GM23338 (cell line): ENCODE measurements at regions not wholly inside any gene's neighbourhood (a gene's known extent, or its start where the extent isn't known, plus 50 kb on each side); places are given as distances from the start of the nearest gene placed in this dataset.

ENCODE experiments used
- ATAC-seq: fragments of 200-7000 bp; cut with Tn5 transposase; 3 replicates; pipeline ENCODE4 v1.9.1; 2020
- DNase-seq: peaks from one replicate; pipeline ENCODE4 v3.0.0-alpha.2; 2015; ENCODE audit warnings: low spot score
- H2AFZ ChIP-seq: fragments of 200-600 bp; sonication (generic); 2 replicates; pipeline ENCODE4 v1.8.0; 2016; ENCODE audit warnings: antibody characterized with exemption, mild to moderate bottlenecking, moderate library complexity
- H3F3A ChIP-seq: fragments of 200-600 bp; sonication (generic); replicated peaks from 2 replicates; pipeline ENCODE4 v1.8.0; 2017; ENCODE audit warnings: antibody characterized with exemption, mixed run types, low read depth
- H3K27ac ChIP-seq: fragments of 200-600 bp; sonication (generic); 2 replicates; pipeline ENCODE4 v1.6.1; 2016; ENCODE audit warnings: low read depth
- H3K27me3 ChIP-seq: fragments of 200-600 bp; sonication (generic); 2 replicates; pipeline ENCODE4 v1.8.0; 2016; ENCODE audit warnings: mild to moderate bottlenecking, mixed run types, moderate library complexity; ENCODE audit not compliant: insufficient read depth
- H3K36me3 ChIP-seq: fragments of 200-600 bp; sonication (generic); 2 replicates; pipeline ENCODE4 v1.8.0; 2016; ENCODE audit warnings: mild to moderate bottlenecking; ENCODE audit not compliant: insufficient read depth
- H3K4me1 ChIP-seq: fragments of 200-600 bp; sonication (generic); 2 replicates; pipeline ENCODE4 v1.8.0; 2016; ENCODE audit warnings: mild to moderate bottlenecking, moderate library complexity; ENCODE audit not compliant: insufficient read depth
- H3K4me2 ChIP-seq: fragments of 200-600 bp; sonication (generic); 2 replicates; pipeline ENCODE4 v1.7.1; 2017; ENCODE audit warnings: mixed run types
- H3K4me3 ChIP-seq: fragments of 200-600 bp; sonication (generic); 2 replicates; pipeline ENCODE4 v1.6.1; 2016; ENCODE audit warnings: mixed run types
- H3K79me2 ChIP-seq: fragments of 200-600 bp; sonication (generic); replicated peaks from 2 replicates; pipeline ENCODE4 v1.8.0; 2017; ENCODE audit warnings: mild to moderate bottlenecking; ENCODE audit not compliant: insufficient read depth
- H3K9me2 ChIP-seq: fragments of 200-600 bp; sonication (generic); 2 replicates; pipeline ENCODE4 v1.8.0; 2017; ENCODE audit not compliant: insufficient read depth
- H4K20me1 ChIP-seq: fragments of 200-600 bp; sonication (generic); replicated peaks from 2 replicates; pipeline ENCODE4 v1.8.0; 2017; ENCODE audit warnings: mild to moderate bottlenecking; ENCODE audit not compliant: insufficient read depth
- H3K27ac Mint-ChIP-seq: 2 replicates; pipeline ENCODE4 v1.8.0; 2020; ENCODE audit warnings: inconsistent platforms, mild to moderate bottlenecking, moderate library complexity, mixed read lengths
- H3K27me3 Mint-ChIP-seq: 3 replicates; pipeline ENCODE4 v1.8.0; 2022; ENCODE audit warnings: low read depth, mild to moderate bottlenecking, moderate library complexity, mixed read lengths, inconsistent platforms; ENCODE audit not compliant: insufficient read depth, poor library complexity
- H3K36me3 Mint-ChIP-seq: 3 replicates; pipeline ENCODE4 v1.8.0; 2021; ENCODE audit warnings: low read depth, mild to moderate bottlenecking, inconsistent platforms, moderate library complexity, mixed read lengths
- H3K4me1 Mint-ChIP-seq: 3 replicates; pipeline ENCODE4 v1.8.0; 2020; ENCODE audit warnings: mild to moderate bottlenecking, inconsistent platforms, mixed read lengths
- H3K4me3 Mint-ChIP-seq: 3 replicates; pipeline ENCODE4 v1.8.0; 2021; ENCODE audit warnings: moderate library complexity, mild to moderate bottlenecking, inconsistent platforms, mixed read lengths
- H3K9me3 Mint-ChIP-seq: 3 replicates; pipeline ENCODE4 v1.8.0; 2020; ENCODE audit warnings: moderate library complexity, mild to moderate bottlenecking, inconsistent platforms, mixed read lengths
- CREB1 ChIP-seq: fragments of 250-450 bp; sonication (Bioruptor Pico); IDR thresholded peaks from 2 replicates; pipeline ENCODE4 v1.5.0; 2020; ENCODE audit warnings: low read depth, mild to moderate bottlenecking, moderate library complexity
- CTCF ChIP-seq, 2 experiments: fragments of 200-600 bp in 1 of 2; sonication (generic) in 1 of 2; conservative IDR thresholded peaks; 2 replicates each; pipeline versions ENCODE4 v1.5.1 to v1.6.1; 2016 to 2017; ENCODE audit warnings: antibody characterized with exemption in 2 of 2, low read depth in 2 of 2, mild to moderate bottlenecking in 2 of 2, moderate library complexity in 1 of 2
- EZH2 ChIP-seq: fragments of 200-600 bp; sonication (generic); IDR thresholded peaks from one replicate; pipeline ENCODE4 v1.8.0; 2017; ENCODE audit warnings: antibody characterized with exemption, mild to moderate bottlenecking, low read depth; ENCODE audit not compliant: unreplicated experiment
- EZH2phosphoT487 ChIP-seq: fragments of 200-600 bp; sonication (generic); IDR thresholded peaks from one replicate; pipeline ENCODE4 v1.8.1; 2018; ENCODE audit warnings: antibody characterized with exemption; ENCODE audit not compliant: unreplicated experiment
- JUNB ChIP-seq: IDR thresholded peaks from one replicate; pipeline ENCODE4 v1.6.1; 2016; ENCODE audit warnings: antibody characterized with exemption; ENCODE audit not compliant: unreplicated experiment
- NANOG ChIP-seq: IDR thresholded peaks from 2 replicates; pipeline ENCODE4 v1.6.1; 2016; ENCODE audit warnings: antibody characterized with exemption, borderline replicate concordance
- POLR2AphosphoS5 ChIP-seq: IDR thresholded peaks from 2 replicates; pipeline ENCODE4 v1.6.1; 2016; ENCODE audit warnings: antibody characterized with exemption, low read depth
- REST ChIP-seq: IDR thresholded peaks from one replicate; pipeline ENCODE4 v1.6.1; 2018; ENCODE audit warnings: antibody characterized with exemption; ENCODE audit not compliant: unreplicated experiment
- STAT1 ChIP-seq: IDR thresholded peaks from one replicate; pipeline ENCODE4 v1.6.1; 2016; ENCODE audit warnings: antibody characterized with exemption; ENCODE audit not compliant: unreplicated experiment
- ZNF114 ChIP-seq: fragments of 250-450 bp; sonication (Bioruptor Pico); IDR thresholded peaks from 2 replicates; pipeline ENCODE4 v1.5.0; 2020; ENCODE audit warnings: mild to moderate bottlenecking, moderate library complexity
- ZNF331 ChIP-seq: fragments of 250-450 bp; sonication (Bioruptor Pico); IDR thresholded peaks from 2 replicates; pipeline ENCODE4 v1.5.0; 2020; ENCODE audit warnings: low read depth, mild to moderate bottlenecking, moderate library complexity
- TF ChIP-seq, protein P1 (sequence below): fragments of 250-450 bp; sonication (Bioruptor Pico); IDR thresholded peaks from 2 replicates; pipeline ENCODE4 v1.5.0; 2020; ENCODE audit warnings: mild to moderate bottlenecking, moderate library complexity
- TF ChIP-seq, protein P2 (sequence below): IDR thresholded peaks from 2 replicates; pipeline ENCODE4 v1.6.1; 2016; ENCODE audit warnings: antibody characterized with exemption

- no peak overlapping the region for H3K4me3 ChIP-seq
- TF ChIP-seq, protein P1, sequence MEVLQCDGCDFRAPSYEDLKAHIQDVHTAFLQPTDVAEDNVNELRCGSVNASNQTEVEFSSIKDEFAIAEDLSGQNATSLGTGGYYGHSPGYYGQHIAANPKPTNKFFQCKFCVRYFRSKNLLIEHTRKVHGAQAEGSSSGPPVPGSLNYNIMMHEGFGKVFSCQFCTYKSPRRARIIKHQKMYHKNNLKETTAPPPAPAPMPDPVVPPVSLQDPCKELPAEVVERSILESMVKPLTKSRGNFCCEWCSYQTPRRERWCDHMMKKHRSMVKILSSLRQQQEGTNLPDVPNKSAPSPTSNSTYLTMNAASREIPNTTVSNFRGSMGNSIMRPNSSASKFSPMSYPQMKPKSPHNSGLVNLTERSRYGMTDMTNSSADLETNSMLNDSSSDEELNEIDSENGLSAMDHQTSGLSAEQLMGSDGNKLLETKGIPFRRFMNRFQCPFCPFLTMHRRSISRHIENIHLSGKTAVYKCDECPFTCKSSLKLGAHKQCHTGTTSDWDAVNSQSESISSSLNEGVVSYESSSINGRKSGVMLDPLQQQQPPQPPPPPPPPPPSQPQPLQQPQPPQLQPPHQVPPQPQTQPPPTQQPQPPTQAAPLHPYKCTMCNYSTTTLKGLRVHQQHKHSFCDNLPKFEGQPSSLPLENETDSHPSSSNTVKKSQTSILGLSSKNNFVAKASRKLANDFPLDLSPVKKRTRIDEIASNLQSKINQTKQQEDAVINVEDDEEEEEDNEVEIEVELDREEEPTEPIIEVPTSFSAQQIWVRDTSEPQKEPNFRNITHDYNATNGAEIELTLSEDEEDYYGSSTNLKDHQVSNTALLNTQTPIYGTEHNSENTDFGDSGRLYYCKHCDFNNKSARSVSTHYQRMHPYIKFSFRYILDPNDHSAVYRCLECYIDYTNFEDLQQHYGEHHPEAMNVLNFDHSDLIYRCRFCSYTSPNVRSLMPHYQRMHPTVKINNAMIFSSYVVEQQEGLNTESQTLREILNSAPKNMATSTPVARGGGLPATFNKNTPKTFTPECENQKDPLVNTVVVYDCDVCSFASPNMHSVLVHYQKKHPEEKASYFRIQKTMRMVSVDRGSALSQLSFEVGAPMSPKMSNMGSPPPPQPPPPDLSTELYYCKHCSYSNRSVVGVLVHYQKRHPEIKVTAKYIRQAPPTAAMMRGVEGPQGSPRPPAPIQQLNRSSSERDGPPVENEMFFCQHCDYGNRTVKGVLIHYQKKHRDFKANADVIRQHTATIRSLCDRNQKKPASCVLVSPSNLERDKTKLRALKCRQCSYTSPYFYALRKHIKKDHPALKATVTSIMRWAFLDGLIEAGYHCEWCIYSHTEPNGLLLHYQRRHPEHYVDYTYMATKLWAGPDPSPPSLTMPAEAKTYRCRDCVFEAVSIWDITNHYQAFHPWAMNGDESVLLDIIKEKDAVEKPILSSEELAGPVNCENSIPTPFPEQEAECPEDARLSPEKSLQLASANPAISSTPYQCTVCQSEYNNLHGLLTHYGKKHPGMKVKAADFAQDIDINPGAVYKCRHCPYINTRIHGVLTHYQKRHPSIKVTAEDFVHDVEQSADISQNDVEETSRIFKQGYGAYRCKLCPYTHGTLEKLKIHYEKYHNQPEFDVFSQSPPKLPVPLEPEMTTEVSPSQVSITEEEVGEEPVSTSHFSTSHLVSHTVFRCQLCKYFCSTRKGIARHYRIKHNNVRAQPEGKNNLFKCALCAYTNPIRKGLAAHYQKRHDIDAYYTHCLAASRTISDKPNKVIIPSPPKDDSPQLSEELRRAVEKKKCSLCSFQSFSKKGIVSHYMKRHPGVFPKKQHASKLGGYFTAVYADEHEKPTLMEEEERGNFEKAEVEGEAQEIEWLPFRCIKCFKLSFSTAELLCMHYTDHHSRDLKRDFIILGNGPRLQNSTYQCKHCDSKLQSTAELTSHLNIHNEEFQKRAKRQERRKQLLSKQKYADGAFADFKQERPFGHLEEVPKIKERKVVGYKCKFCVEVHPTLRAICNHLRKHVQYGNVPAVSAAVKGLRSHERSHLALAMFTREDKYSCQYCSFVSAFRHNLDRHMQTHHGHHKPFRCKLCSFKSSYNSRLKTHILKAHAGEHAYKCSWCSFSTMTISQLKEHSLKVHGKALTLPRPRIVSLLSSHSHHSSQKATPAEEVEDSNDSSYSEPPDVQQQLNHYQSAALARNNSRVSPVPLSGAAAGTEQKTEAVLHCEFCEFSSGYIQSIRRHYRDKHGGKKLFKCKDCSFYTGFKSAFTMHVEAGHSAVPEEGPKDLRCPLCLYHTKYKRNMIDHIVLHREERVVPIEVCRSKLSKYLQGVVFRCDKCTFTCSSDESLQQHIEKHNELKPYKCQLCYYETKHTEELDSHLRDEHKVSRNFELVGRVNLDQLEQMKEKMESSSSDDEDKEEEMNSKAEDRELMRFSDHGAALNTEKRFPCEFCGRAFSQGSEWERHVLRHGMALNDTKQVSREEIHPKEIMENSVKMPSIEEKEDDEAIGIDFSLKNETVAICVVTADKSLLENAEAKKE (CRISPR knock-in tag): no peak
- TF ChIP-seq ZNF114 (CRISPR knock-in tag) (no peak), CTCF (conservative IDR thresholded peaks at IDR 0.05; ENCODE audit: low read depth in 2 of 2) (no peak), REST (no peak), CREB1 (CRISPR knock-in tag) (no peak), ZNF331 (CRISPR knock-in tag) (no peak), EZH2 (no peak), JUNB (no peak), STAT1 (no peak), NANOG (no peak), POLR2AphosphoS5 (no peak), EZH2phosphoT487 (no peak)
- TF ChIP-seq, protein P2, sequence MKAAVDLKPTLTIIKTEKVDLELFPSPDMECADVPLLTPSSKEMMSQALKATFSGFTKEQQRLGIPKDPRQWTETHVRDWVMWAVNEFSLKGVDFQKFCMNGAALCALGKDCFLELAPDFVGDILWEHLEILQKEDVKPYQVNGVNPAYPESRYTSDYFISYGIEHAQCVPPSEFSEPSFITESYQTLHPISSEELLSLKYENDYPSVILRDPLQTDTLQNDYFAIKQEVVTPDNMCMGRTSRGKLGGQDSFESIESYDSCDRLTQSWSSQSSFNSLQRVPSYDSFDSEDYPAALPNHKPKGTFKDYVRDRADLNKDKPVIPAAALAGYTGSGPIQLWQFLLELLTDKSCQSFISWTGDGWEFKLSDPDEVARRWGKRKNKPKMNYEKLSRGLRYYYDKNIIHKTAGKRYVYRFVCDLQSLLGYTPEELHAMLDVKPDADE: no peak
- no peaks in the 10 kb centered on the region for H3K4me1 ChIP-seq
- no peaks in the 10 kb centered on the region; the same call in 1 of the 2 replicates for H3K36me3 ChIP-seq
- H3K27ac ChIP-seq: no peak overlapping the region
- no peaks in the 10 kb centered on the region for H3K79me2 ChIP-seq
- Mint-ChIP-seq H3K9me3 (peaks cover 37% of the 10 kb centered on the region), H3K27ac (no peak overlapping the region), H3K4me1 (no peaks in the 10 kb centered on the region), H3K4me3 (no peak overlapping the region), H3K36me3 (peaks cover 27% of the 10 kb centered on the region), H3K27me3 (peaks cover 4% of the 10 kb centered on the region)
- no peaks in the 10 kb centered on the region for H3F3A ChIP-seq
- no peak overlapping the region for H2AFZ ChIP-seq
- H3K9me2 ChIP-seq: no peaks in the 10 kb centered on the region
- H3K4me2 ChIP-seq: no peak overlapping the region
- H4K20me1 ChIP-seq: no peaks in the 10 kb centered on the region
- no peaks in the 10 kb centered on the region for H3K27me3 ChIP-seq
- ATAC-seq (no peak), DNase-seq (no peak)
Observed at GRCh38 chr4:36702245-36702644, 420.8 kb downstream of the DTHD1 start.
